HG02623 (cell line): ENCODE measurements at regions not wholly inside any gene's neighbourhood (a gene's known extent, or its start where the extent isn't known, plus 50 kb on each side); places are given as distances from the start of the nearest gene placed in this dataset.
"Not testable (repeated sequence)": the region's sequence is repeated elsewhere in the genome, so short reads cannot be mapped to it uniquely, and the experiment has no call there.

Experiments used
- ATAC-seq: cut with Tn5 transposase; IDR thresholded peaks from one replicate; pipeline ENCODE4 v1.9.1; 2021; ENCODE audit warnings: moderate library complexity; ENCODE audit not compliant: unreplicated experiment

GRCh38 chr11:129503646-129504045, 128.0 kb downstream of the BARX2 start:
- no peak for ATAC-seq

- no peak for ATAC-seq
Measured at GRCh38 chr11:129505266-129505665, 129.6 kb downstream of the BARX2 start.

- ATAC-seq = no peak
Measured at GRCh38 chr11:129508163-129508562, 132.5 kb downstream of the BARX2 start.

GRCh38 chr11:129528296-129528695, 152.6 kb downstream of the BARX2 start:
- no peak for ATAC-seq

GRCh38 chr11:129530154-129530895, 154.7 kb downstream of the BARX2 start:
- no peak for ATAC-seq

GRCh38 chr11:129533395-129533794, 157.7 kb downstream of the BARX2 start:
- no peak for ATAC-seq

- ATAC-seq = no peak
Measured at GRCh38 chr11:129536338-129536737, 160.7 kb downstream of the BARX2 start.

GRCh38 chr11:129538323-129538722, 162.7 kb downstream of the BARX2 start:
- ATAC-seq = no peak

- no peak for ATAC-seq
Measured at GRCh38 chr11:129543515-129544290, 168.1 kb downstream of the BARX2 start.

GRCh38 chr11:129544691-129545090, 169.0 kb downstream of the BARX2 start:
- ATAC-seq = no peak

- ATAC-seq = no peak
Measured at GRCh38 chr11:129546266-129546665, 170.6 kb downstream of the BARX2 start.

GRCh38 chr11:129557421-129557820, 181.8 kb downstream of the BARX2 start:
- ATAC-seq = no peak

- no peak for ATAC-seq
Measured at GRCh38 chr11:129569007-129569406, 193.4 kb downstream of the BARX2 start.

GRCh38 chr11:129572667-129573066, 197.0 kb downstream of the BARX2 start:
- ATAC-seq = not testable (repeated sequence)

GRCh38 chr11:129573161-129573560, 197.5 kb downstream of the BARX2 start:
- ATAC-seq = no peak

- ATAC-seq = no peak
Measured at GRCh38 chr11:129574431-129574830, 198.8 kb downstream of the BARX2 start.

- no peak for ATAC-seq
Measured at GRCh38 chr11:129576652-129577051, 201.0 kb downstream of the BARX2 start.

GRCh38 chr11:129578006-129578405, 202.4 kb downstream of the BARX2 start:
- no peak for ATAC-seq

- no peak for ATAC-seq
Measured at GRCh38 chr11:129580278-129580677, 204.6 kb downstream of the BARX2 start.

- ATAC-seq = no peak
Measured at GRCh38 chr11:129584316-129584715, 208.7 kb downstream of the BARX2 start.

- ATAC-seq = no peak
Measured at GRCh38 chr11:129589190-129589860, 213.7 kb downstream of the BARX2 start.
